ENCODE measurements at regions not wholly inside any gene's neighbourhood (a gene's known extent, or its start where the extent isn't known, plus 50 kb on each side); places are given as distances from the start of the nearest gene placed in this dataset.

DNA sequence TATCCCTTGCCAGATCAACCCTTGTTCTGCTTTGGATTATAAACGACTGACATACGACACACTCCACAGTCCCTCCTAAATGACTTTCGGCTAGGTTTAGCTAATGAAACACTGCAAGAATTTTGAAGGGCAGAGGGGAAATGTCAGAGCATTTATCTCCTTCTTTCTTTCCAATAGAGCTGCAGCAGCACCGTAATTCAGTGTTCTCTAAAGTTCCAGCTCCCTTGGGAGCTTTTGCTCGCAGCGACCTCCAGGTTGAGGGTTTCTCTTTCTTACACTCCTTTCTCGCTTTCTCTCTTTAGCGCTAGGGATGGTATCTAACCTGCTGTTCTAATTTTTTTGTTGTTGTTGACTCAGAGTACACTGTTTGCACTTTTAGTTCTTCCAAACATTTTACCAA is 467.1 kb upstream of the ST8SIA4 start:
- TF ChIP-seq PPARA (CRISPR knock-in tag; IDR thresholded peaks at IDR 0.05; ENCODE audit: borderline replicate concordance) (no peak), TOX (CRISPR knock-in tag; IDR thresholded peaks at IDR 0.05; ENCODE audit: borderline replicate concordance) (no peak), ZNF8 (CRISPR knock-in tag; IDR thresholded peaks at IDR 0.05) (no peak), ZFP30 (CRISPR knock-in tag; IDR thresholded peaks at IDR 0.05) (no peak)
- TF ChIP-seq, protein P1, sequence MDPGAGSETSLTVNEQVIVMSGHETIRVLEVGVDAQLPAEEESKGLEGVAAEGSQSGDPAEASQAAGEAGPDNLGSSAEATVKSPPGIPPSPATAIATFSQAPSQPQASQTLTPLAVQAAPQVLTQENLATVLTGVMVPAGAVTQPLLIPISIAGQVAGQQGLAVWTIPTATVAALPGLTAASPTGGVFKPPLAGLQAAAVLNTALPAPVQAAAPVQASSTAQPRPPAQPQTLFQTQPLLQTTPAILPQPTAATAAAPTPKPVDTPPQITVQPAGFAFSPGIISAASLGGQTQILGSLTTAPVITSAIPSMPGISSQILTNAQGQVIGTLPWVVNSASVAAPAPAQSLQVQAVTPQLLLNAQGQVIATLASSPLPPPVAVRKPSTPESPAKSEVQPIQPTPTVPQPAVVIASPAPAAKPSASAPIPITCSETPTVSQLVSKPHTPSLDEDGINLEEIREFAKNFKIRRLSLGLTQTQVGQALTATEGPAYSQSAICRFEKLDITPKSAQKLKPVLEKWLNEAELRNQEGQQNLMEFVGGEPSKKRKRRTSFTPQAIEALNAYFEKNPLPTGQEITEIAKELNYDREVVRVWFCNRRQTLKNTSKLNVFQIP (CRISPR knock-in tag; IDR thresholded peaks at IDR 0.05; ENCODE audit: borderline replicate concordance, low read depth), result no peak
- ATAC-seq, result no peak

DNA sequence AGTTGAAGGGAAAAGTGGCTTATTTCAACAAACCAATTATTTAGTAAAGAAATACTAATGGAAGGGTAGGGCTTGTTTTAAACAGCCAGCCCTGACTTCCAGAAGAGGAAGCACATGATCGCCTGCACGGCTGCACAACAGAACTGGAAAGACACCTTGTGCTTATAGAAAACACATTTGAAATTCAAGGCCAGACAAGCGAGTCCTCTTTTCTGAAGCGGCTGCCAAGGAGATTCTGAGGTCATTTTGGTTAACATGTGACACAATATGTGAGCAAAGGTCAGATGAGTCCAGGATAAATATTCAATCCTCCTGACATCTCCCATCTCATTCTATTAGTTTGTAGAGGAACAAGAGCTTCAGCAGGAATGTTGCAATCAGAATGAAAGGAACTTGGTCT is 461.4 kb upstream of the ST8SIA4 start:
- ATAC-seq, result no peak
- no peak for TF ChIP-seq SNAI2 (CRISPR knock-in tag; IDR thresholded peaks at IDR 0.05)
- TF ChIP-seq, protein P2, sequence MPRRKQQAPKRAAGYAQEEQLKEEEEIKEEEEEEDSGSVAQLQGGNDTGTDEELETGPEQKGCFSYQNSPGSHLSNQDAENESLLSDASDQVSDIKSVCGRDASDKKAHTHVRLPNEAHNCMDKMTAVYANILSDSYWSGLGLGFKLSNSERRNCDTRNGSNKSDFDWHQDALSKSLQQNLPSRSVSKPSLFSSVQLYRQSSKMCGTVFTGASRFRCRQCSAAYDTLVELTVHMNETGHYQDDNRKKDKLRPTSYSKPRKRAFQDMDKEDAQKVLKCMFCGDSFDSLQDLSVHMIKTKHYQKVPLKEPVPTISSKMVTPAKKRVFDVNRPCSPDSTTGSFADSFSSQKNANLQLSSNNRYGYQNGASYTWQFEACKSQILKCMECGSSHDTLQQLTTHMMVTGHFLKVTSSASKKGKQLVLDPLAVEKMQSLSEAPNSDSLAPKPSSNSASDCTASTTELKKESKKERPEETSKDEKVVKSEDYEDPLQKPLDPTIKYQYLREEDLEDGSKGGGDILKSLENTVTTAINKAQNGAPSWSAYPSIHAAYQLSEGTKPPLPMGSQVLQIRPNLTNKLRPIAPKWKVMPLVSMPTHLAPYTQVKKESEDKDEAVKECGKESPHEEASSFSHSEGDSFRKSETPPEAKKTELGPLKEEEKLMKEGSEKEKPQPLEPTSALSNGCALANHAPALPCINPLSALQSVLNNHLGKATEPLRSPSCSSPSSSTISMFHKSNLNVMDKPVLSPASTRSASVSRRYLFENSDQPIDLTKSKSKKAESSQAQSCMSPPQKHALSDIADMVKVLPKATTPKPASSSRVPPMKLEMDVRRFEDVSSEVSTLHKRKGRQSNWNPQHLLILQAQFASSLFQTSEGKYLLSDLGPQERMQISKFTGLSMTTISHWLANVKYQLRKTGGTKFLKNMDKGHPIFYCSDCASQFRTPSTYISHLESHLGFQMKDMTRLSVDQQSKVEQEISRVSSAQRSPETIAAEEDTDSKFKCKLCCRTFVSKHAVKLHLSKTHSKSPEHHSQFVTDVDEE (CRISPR knock-in tag; IDR thresholded peaks at IDR 0.05), result no peak
- no peak for TF ChIP-seq BACH2 (CRISPR knock-in tag; IDR thresholded peaks at IDR 0.05; ENCODE audit: borderline replicate concordance)
- no peak for TF ChIP-seq OSR1 (CRISPR knock-in tag; IDR thresholded peaks at IDR 0.05)
- TF ChIP-seq ARNTL (CRISPR knock-in tag; IDR thresholded peaks at IDR 0.05; ENCODE audit: borderline replicate concordance, low read depth), result no peak
- no peak for TF ChIP-seq ZFP3 (CRISPR knock-in tag; IDR thresholded peaks at IDR 0.05)
- TF ChIP-seq ZFP30 (CRISPR knock-in tag; IDR thresholded peaks at IDR 0.05), result no peak
- TF ChIP-seq ZNF565 (CRISPR knock-in tag; conservative IDR thresholded peaks at IDR 0.05; ENCODE audit: low read depth), result no peak
- TF ChIP-seq GLIS3 (CRISPR knock-in tag; IDR thresholded peaks at IDR 0.05), result no peak
- TF ChIP-seq ZC3H10 (CRISPR knock-in tag; IDR thresholded peaks at IDR 0.05), result no peak
- no peak for TF ChIP-seq RARB (CRISPR knock-in tag; IDR thresholded peaks at IDR 0.05)
- TF ChIP-seq CSDC2 (CRISPR knock-in tag; IDR thresholded peaks at IDR 0.05), result no peak
- TF ChIP-seq TCF4 (CRISPR knock-in tag; IDR thresholded peaks at IDR 0.05; ENCODE audit: borderline replicate concordance), result no peak
- TF ChIP-seq ZNF70 (CRISPR knock-in tag; IDR thresholded peaks at IDR 0.05), result no peak
- TF ChIP-seq, protein P3, sequence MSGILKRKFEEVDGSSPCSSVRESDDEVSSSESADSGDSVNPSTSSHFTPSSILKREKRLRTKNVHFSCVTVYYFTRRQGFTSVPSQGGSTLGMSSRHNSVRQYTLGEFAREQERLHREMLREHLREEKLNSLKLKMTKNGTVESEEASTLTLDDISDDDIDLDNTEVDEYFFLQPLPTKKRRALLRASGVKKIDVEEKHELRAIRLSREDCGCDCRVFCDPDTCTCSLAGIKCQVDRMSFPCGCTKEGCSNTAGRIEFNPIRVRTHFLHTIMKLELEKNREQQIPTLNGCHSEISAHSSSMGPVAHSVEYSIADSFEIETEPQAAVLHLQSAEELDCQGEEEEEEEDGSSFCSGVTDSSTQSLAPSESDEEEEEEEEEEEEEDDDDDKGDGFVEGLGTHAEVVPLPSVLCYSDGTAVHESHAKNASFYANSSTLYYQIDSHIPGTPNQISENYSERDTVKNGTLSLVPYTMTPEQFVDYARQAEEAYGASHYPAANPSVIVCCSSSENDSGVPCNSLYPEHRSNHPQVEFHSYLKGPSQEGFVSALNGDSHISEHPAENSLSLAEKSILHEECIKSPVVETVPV (CRISPR knock-in tag; IDR thresholded peaks at IDR 0.05), result no peak
- no peak for TF ChIP-seq ESRRG (CRISPR knock-in tag; IDR thresholded peaks at IDR 0.05)
- TF ChIP-seq ZNF8 (CRISPR knock-in tag; IDR thresholded peaks at IDR 0.05), result no peak
- TF ChIP-seq, protein P4, sequence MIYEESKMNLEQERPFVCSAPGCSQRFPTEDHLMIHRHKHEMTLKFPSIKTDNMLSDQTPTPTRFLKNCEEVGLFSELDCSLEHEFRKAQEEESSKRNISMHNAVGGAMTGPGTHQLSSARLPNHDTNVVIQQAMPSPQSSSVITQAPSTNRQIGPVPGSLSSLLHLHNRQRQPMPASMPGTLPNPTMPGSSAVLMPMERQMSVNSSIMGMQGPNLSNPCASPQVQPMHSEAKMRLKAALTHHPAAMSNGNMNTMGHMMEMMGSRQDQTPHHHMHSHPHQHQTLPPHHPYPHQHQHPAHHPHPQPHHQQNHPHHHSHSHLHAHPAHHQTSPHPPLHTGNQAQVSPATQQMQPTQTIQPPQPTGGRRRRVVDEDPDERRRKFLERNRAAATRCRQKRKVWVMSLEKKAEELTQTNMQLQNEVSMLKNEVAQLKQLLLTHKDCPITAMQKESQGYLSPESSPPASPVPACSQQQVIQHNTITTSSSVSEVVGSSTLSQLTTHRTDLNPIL (CRISPR knock-in tag; IDR thresholded peaks at IDR 0.05; ENCODE audit: low read depth), result no peak

DNA sequence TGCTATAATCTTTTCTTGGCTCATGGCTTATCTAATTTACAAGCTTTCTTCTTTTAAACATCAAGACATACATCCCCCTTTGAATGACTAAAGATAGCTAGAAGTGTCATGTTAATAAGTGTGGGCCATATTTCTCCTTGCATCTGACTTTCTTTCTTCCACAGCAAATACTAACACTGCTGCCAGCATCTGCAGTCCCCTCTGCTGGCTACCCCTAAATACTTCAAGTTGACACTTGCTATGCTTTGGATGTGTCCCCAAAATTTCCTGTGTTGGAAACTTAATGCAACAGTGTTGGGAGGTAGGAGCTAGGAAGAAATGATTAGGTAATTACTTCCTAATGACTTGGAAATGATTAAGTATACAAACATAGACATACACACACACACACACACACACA is 459.0 kb upstream of the ST8SIA4 start:
- ATAC-seq, result no peak
- no peak for TF ChIP-seq ZNF565 (CRISPR knock-in tag; conservative IDR thresholded peaks at IDR 0.05; ENCODE audit: low read depth)

DNA sequence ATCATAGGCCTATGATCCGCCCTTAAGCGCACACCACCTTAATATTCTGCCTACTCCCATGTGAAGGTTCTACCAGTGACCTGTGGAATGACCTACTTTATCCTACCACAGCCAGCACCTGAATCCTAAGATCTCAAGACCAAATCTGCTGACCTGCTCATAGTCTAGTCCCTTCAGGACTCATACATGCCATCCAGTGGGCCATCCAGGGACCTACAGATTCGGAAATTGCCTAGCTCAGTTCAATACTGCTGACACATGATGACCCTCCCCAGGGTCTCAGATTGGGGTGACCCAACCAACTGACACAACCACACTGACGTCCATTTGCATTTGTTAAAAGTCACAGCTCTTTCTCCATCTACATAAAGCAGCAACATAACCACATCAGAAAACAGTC is 443.8 kb upstream of the ST8SIA4 start:
- ATAC-seq, result no peak
- TF ChIP-seq BACH2 (CRISPR knock-in tag; IDR thresholded peaks at IDR 0.05; ENCODE audit: borderline replicate concordance) (no peak), ZNF565 (CRISPR knock-in tag; conservative IDR thresholded peaks at IDR 0.05; ENCODE audit: low read depth) (no peak), ISL1 (CRISPR knock-in tag; IDR thresholded peaks at IDR 0.05) (no peak), GLIS3 (CRISPR knock-in tag; IDR thresholded peaks at IDR 0.05) (no peak), TCF4 (CRISPR knock-in tag; IDR thresholded peaks at IDR 0.05; ENCODE audit: borderline replicate concordance) (no peak), OSR1 (CRISPR knock-in tag; IDR thresholded peaks at IDR 0.05) (no peak), ZFP30 (CRISPR knock-in tag; IDR thresholded peaks at IDR 0.05) (no peak), CSDC2 (CRISPR knock-in tag; IDR thresholded peaks at IDR 0.05) (no peak), ZFP3 (CRISPR knock-in tag; IDR thresholded peaks at IDR 0.05) (no peak), ARNTL (CRISPR knock-in tag; IDR thresholded peaks at IDR 0.05; ENCODE audit: borderline replicate concordance, low read depth) (no peak), RARB (CRISPR knock-in tag; IDR thresholded peaks at IDR 0.05) (no peak), PPARA (CRISPR knock-in tag; IDR thresholded peaks at IDR 0.05; ENCODE audit: borderline replicate concordance) (no peak), ZNF8 (CRISPR knock-in tag; IDR thresholded peaks at IDR 0.05) (no peak)
- TF ChIP-seq, protein P3 (CRISPR knock-in tag; IDR thresholded peaks at IDR 0.05), result no peak
- TF ChIP-seq, protein P2 (CRISPR knock-in tag; IDR thresholded peaks at IDR 0.05), result no peak
